HL-60 (cell line): ENCODE measurements at regions not wholly inside any gene's neighbourhood (a gene's known extent, or its start where the extent isn't known, plus 50 kb on each side); places are given as distances from the start of the nearest gene placed in this dataset.

Experiments
- DNase-seq, 2 experiments: peaks; one replicate each; pipeline ENCODE4 v3.0.0-alpha.2; 2010 to 2020; ENCODE audit warnings: low read depth in 1 of 2, low spot score in 1 of 2
- H3K27ac ChIP-seq: fragments of 250-450 bp; sonication (Bioruptor Pico); replicated peaks from 2 replicates; pipeline ENCODE4 v1.5.1; 2020; ENCODE audit warnings: mild to moderate bottlenecking, moderate library complexity
- H3K27me3 ChIP-seq: fragments of 250-450 bp; sonication (Bioruptor Pico); 2 replicates; pipeline ENCODE4 v1.5.1; 2021; ENCODE audit warnings: mild to moderate bottlenecking, moderate library complexity; ENCODE audit not compliant: insufficient read depth, poor library complexity, severe bottlenecking
- H3K4me3 ChIP-seq: replicated peaks from 2 replicates; pipeline ENCODE4 v1.5.1; 2011; ENCODE audit warnings: mild to moderate bottlenecking, control low read depth, low read length; ENCODE audit not compliant: insufficient read depth
- CTCF ChIP-seq: IDR thresholded peaks from one replicate; pipeline ENCODE4 v1.5.1; 2011; ENCODE audit warnings: low read length, control low read depth, inconsistent platforms; ENCODE audit not compliant: insufficient read depth
- GABPA ChIP-seq: IDR thresholded peaks from 2 replicates; pipeline ENCODE4 v1.6.1; 2012; ENCODE audit warnings: low read depth
- POLR2AphosphoS5 ChIP-seq: IDR thresholded peaks from 2 replicates; pipeline ENCODE4 v1.6.1; 2012; ENCODE audit warnings: low read depth
- REST ChIP-seq: IDR thresholded peaks from 2 replicates; pipeline ENCODE4 v1.6.1; 2012; ENCODE audit warnings: low read depth; ENCODE audit not compliant: insufficient replicate concordance
- SPI1 ChIP-seq: IDR thresholded peaks from 2 replicates; pipeline ENCODE4 v1.6.1; 2012; ENCODE audit warnings: low read depth, mild to moderate bottlenecking, borderline replicate concordance

GRCh38 chr3:161555320-161555719, 58.7 kb downstream of the OTOL1 start:
- no peak for DNase-seq
- no peak overlapping the region for H3K4me3 ChIP-seq
- H3K27ac ChIP-seq = no peak overlapping the region
- no peaks in the 10 kb centered on the region for H3K27me3 ChIP-seq
- TF ChIP-seq POLR2AphosphoS5 = no peak
- no peak for TF ChIP-seq REST
- no peak for TF ChIP-seq GABPA
- no peak for TF ChIP-seq SPI1
- TF ChIP-seq CTCF = no peak

- Histone ChIP-seq H3K27ac (no peak overlapping the region), H3K27me3 (no peaks in the 10 kb centered on the region), H3K4me3 (no peak overlapping the region)
- no peak for TF ChIP-seq CTCF
- TF ChIP-seq POLR2AphosphoS5 = no peak
- TF ChIP-seq SPI1 = no peak
- no peak for TF ChIP-seq REST
- TF ChIP-seq GABPA = no peak
- DNase-seq = no peak
Observed at GRCh38 chr3:161556533-161556932, 59.9 kb downstream of the OTOL1 start.

GRCh38 chr3:161556941-161557340, 60.3 kb downstream of the OTOL1 start:
- DNase-seq = no peak
- Histone ChIP-seq H3K4me3 (no peak overlapping the region), H3K27ac (no peak overlapping the region), H3K27me3 (no peaks in the 10 kb centered on the region)
- TF ChIP-seq POLR2AphosphoS5 (no peak), CTCF (no peak), SPI1 (no peak), GABPA (no peak)

DNA sequence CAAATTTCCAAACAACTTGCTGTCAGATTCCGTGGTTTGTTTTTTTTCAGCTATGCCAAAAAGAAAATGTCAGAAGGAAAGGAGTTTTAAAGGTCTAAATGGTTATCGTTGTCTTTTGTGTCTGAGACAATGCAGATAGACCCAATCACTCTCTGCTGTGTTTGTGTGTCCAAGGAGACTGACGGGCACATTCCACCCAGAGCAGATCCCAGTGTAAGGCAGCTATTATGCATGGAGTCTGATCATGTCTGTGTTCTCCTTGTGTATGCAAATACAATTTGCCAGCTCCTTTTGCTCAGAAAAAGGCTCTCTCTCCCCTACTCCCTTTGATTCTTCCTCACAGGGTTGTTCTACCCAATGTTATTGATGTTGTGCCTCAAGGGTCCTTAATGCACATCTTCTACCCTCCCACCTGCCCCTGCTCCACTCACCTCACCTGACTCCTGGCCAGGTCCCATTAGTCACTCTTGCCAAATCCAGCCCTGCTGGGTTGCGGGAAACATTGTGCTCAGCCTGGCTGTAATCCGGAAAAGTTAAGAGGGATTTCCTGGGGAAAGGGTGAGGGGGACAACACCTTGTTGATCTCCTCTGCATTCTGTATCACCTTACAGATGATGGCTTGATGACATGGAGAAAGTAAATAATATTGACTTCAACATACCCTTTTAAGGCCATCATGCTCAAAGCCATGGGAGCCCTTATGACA, 61.0 kb downstream of the OTOL1 start:
- Histone ChIP-seq H3K27ac (no peak overlapping the region), H3K27me3 (no peaks in the 10 kb centered on the region), H3K4me3 (no peak overlapping the region)
- DNase-seq = no peak
- no peak for TF ChIP-seq POLR2AphosphoS5
- no peak for TF ChIP-seq GABPA
- TF ChIP-seq REST = no peak
- TF ChIP-seq CTCF = no peak
- TF ChIP-seq SPI1 = no peak
